Astrocyte of the cerebellum (primary cell): ENCODE measurements at regions not wholly inside any gene's neighbourhood (a gene's known extent, or its start where the extent isn't known, plus 50 kb on each side); places are given as distances from the start of the nearest gene placed in this dataset.
"Not testable (repeated sequence)": the region's sequence is repeated elsewhere in the genome, so short reads cannot be mapped to it uniquely, and the experiment has no call there.

Experiments used
- DNase-seq: peaks from one replicate; pipeline ENCODE4 v3.0.0-alpha.2; 2011; ENCODE audit warnings: low read depth
- H3K4me3 ChIP-seq: 2 replicates; pipeline ENCODE4 v1.5.1; 2011; ENCODE audit warnings: mild to moderate bottlenecking, low read depth, low read length, moderate library complexity
- CTCF ChIP-seq: IDR thresholded peaks from 2 replicates; pipeline ENCODE4 v1.5.1; 2012; ENCODE audit warnings: low read length, low read depth, moderate library complexity, mild to moderate bottlenecking; ENCODE audit errors: missing control alignments
- in situ Hi-C: cut with HindIII; loops from 2 replicates; pipeline ENCODE4 v1.10.0; 2017; ENCODE audit warnings: low sequenced_read_pairs

GRCh38 chr2:35204881-35205280 lies 1150.7 kb upstream of the CRIM1 start:
- in situ Hi-C loops, result no loop called here
- TF ChIP-seq CTCF, result no peak
- DNase-seq, result no peak
- no peak overlapping the region for H3K4me3 ChIP-seq

GRCh38 chr2:35204323-35204722 lies 1151.3 kb upstream of the CRIM1 start:
- TF ChIP-seq CTCF, result no peak
- in situ Hi-C loops, result no loop called here
- no peak overlapping the region for H3K4me3 ChIP-seq
- no peak for DNase-seq

GRCh38 chr2:35199298-35199697 lies 1156.3 kb upstream of the CRIM1 start:
- no peak for DNase-seq
- in situ Hi-C loops, result no loop called here
- H3K4me3 ChIP-seq, result no peak overlapping the region
- no peak for TF ChIP-seq CTCF

GRCh38 chr2:35185861-35186412 lies 1169.6 kb upstream of the CRIM1 start:
- no peak for TF ChIP-seq CTCF
- H3K4me3 ChIP-seq, result no peak overlapping the region
- in situ Hi-C loops, result no loop called here
- no peak for DNase-seq

- in situ Hi-C loops, result no loop called here
- DNase-seq, result no peak
- H3K4me3 ChIP-seq, result no peak overlapping the region
- no peak for TF ChIP-seq CTCF
Measured at GRCh38 chr2:35184471-35184870, 1171.1 kb upstream of the CRIM1 start.

- DNase-seq, H3K4me3 ChIP-seq, in situ Hi-C loops: not testable (repeated sequence)
Measured at GRCh38 chr2:35176726-35177125, 1178.9 kb upstream of the CRIM1 start.

- no peak for TF ChIP-seq CTCF
- in situ Hi-C loops, result no loop called here
- no peak overlapping the region for H3K4me3 ChIP-seq
- no peak for DNase-seq
Measured at GRCh38 chr2:35174845-35175244, 1180.7 kb upstream of the CRIM1 start.
